Liver (tissue), 7 donors: ENCODE measurements at regions not wholly inside any gene's neighbourhood (a gene's known extent, or its start where the extent isn't known, plus 50 kb on each side); places are given as distances from the start of the nearest gene placed in this dataset.

Source experiments
- DNase-seq: peaks from one replicate; pipeline ENCODE4 v3.0.0-alpha.2; 2017; ENCODE audit warnings: low spot score
- H3K27ac ChIP-seq, 2 donors: one replicate each; pipeline ENCODE4 v1.7.0; 2013; ENCODE audit warnings: inconsistent platforms in 2 of 2, low read length in 2 of 2, control low read depth in 1 of 2, low read depth in 1 of 2, mild to moderate bottlenecking in 1 of 2
- H3K27me3 ChIP-seq, 4 donors: one replicate each; pipeline versions ENCODE4 v1.6.1 to v1.7.0; 2013; ENCODE audit warnings: low read length in 3 of 4, inconsistent platforms in 1 of 4, mild to moderate bottlenecking in 1 of 4, moderate library complexity in 1 of 4; ENCODE audit not compliant: control insufficient read depth in 4 of 4, insufficient read depth in 4 of 4
- H3K36me3 ChIP-seq, 4 donors: one replicate each; pipeline versions ENCODE4 v1.6.1 to v1.7.0; 2013; ENCODE audit warnings: low read length in 3 of 4, mild to moderate bottlenecking in 3 of 4, low read depth in 1 of 4, moderate library complexity in 1 of 4; ENCODE audit not compliant: control insufficient read depth in 4 of 4, insufficient read depth in 3 of 4
- H3K4me1 ChIP-seq, 4 donors: one replicate each; pipeline versions ENCODE4 v1.6.1 to v1.7.0; 2013; ENCODE audit warnings: low read length in 3 of 4, mild to moderate bottlenecking in 3 of 4, moderate library complexity in 1 of 4; ENCODE audit not compliant: control insufficient read depth in 4 of 4, insufficient read depth in 4 of 4
- H3K4me3 ChIP-seq, 3 donors: one replicate each; pipeline versions ENCODE4 v1.6.1 to v1.7.0; 2013; ENCODE audit warnings: low read length in 3 of 3, control low read depth in 1 of 3, low read depth in 1 of 3, mild to moderate bottlenecking in 1 of 3
- H3K9ac ChIP-seq, 2 donors: one replicate each; pipeline ENCODE4 v1.7.0; 2013; ENCODE audit warnings: low read length in 2 of 2, mild to moderate bottlenecking in 2 of 2, moderate library complexity in 2 of 2, control low read depth in 1 of 2, low read depth in 1 of 2
- H3K9me3 ChIP-seq, 4 donors: one replicate each; pipeline versions ENCODE4 v1.6.1 to v1.7.0; 2013; ENCODE audit warnings: low read length in 3 of 4; ENCODE audit not compliant: control insufficient read depth in 4 of 4
- FOXA2 ChIP-seq: IDR thresholded peaks from 2 replicates; pipeline ENCODE4 v1.6.1; 2016; ENCODE audit warnings: antibody characterized with exemption
- HNF4A ChIP-seq, 2 donors: conservative IDR thresholded peaks; 2 replicates each; pipeline ENCODE4 v1.6.1; 2016; ENCODE audit warnings: antibody characterized with exemption in 2 of 2, mild to moderate bottlenecking in 2 of 2
- HNF4G ChIP-seq: IDR thresholded peaks from 2 replicates; pipeline ENCODE4 v1.6.1; 2016; ENCODE audit warnings: antibody characterized with exemption
- NR2F2 ChIP-seq: IDR thresholded peaks from 2 replicates; pipeline ENCODE4 v1.6.1; 2016; ENCODE audit warnings: antibody characterized with exemption
- RAD21 ChIP-seq, 2 donors: IDR thresholded peaks; 2 replicates each; pipeline ENCODE4 v1.6.1; 2016; ENCODE audit warnings: antibody characterized with exemption in 2 of 2, mild to moderate bottlenecking in 2 of 2
- RXRA ChIP-seq, 2 donors: IDR thresholded peaks; 2 replicates each; pipeline ENCODE4 v1.6.1; 2017 to 2018; ENCODE audit warnings: antibody characterized with exemption in 2 of 2, mild to moderate bottlenecking in 1 of 2
- SP1 ChIP-seq: IDR thresholded peaks from 2 replicates; pipeline ENCODE4 v1.6.1; 2018; ENCODE audit warnings: antibody characterized with exemption, mild to moderate bottlenecking
- TAF1 ChIP-seq: conservative IDR thresholded peaks from 2 replicates; pipeline ENCODE4 v1.6.1; 2016; ENCODE audit warnings: antibody characterized with exemption, mild to moderate bottlenecking
- YY1 ChIP-seq: IDR thresholded peaks from 2 replicates; pipeline ENCODE4 v1.6.1; 2016; ENCODE audit warnings: antibody characterized with exemption, mild to moderate bottlenecking
- WGBS: extraction: QIAGEN DNeasy Blood & Tissue Kit; methylation state at CpG from one replicate; pipeline ENCODE4 v1.1.7; 2013; 5-methylcytosine and 5-hydroxymethylcytosine counted together
- TF ChIP-seq, protein P1 (sequence below): IDR thresholded peaks from 2 replicates; pipeline ENCODE4 v1.6.1; 2016; ENCODE audit warnings: antibody characterized with exemption
- TF ChIP-seq, protein P2 (sequence below): IDR thresholded peaks from 2 replicates; pipeline ENCODE4 v1.6.1; 2016; ENCODE audit warnings: antibody characterized with exemption, mild to moderate bottlenecking
- TF ChIP-seq, protein P3 (sequence below): IDR thresholded peaks from 2 replicates; pipeline ENCODE4 v1.6.1; 2016; ENCODE audit warnings: antibody characterized with exemption
- donor health status: healthy.
- donor health status: healthy.
- donor health status: healthy.
- donor health status: healthy.

DNA sequence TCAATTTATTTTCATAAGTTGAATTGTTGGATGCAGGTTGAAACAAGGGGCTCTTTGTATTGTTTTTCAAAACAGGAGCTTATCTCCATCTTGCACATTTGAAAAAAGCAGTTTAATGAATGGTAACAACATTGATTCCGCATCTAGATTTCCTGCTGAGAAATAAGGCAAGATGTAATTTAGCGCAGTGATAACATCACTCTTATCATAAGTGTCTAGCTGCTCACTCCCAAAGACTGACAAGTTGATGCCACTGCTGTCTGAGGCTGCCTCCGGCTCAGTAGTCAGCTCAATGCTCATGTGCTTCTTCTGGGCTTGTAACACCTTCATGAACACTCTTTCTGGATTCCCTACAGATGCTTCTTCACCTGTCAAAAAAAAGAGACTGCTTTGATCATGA, 92.4 kb downstream of the KPNA2 start:
- TF ChIP-seq FOXA2, result no peak
- TF ChIP-seq HNF4A (conservative IDR thresholded peaks at IDR 0.05), result no peak
- H3K9me3 ChIP-seq, result no peaks in the 10 kb centered on the region
- H3K4me3 ChIP-seq, result no peak overlapping the region
- no peak for DNase-seq
- H3K27ac ChIP-seq, result no peak overlapping the region
- peaks cover 0 to 17% (median 9%) of the 10 kb centered on the region in 4 donors for H3K36me3 ChIP-seq
- H3K4me1 ChIP-seq, result no peaks in the 10 kb centered on the region
- WGBS, result 98% methylated on average over 3 of the region's 3 CpGs
- no peaks in the 10 kb centered on the region for H3K27me3 ChIP-seq
- no peak overlapping the region for H3K9ac ChIP-seq

DNA sequence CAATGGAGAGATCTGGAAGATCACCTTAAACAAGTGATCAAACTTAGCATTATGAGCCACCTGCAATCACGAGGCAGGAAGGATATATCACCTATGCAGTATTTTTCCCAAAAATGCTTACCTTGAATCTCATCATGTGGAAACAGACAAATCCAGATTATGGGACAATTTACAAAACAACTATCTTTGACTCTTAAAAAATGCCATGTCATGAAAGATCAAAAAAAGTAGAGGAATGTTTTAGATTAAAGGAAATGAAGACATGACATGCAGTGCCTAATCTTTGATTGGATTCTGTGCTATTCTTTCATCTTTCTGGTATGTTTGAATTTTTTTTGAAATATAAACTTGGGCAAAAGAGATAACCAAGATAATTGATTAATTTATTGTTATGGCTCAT, 95.9 kb downstream of the KPNA2 start:
- WGBS, result 100% methylated on average over 1 of the region's 1 CpG
- Histone ChIP-seq H3K4me1 (no peaks in the 10 kb centered on the region), H3K36me3 (peaks cover 0 to 11% (median 4%) of the 10 kb centered on the region in 4 donors), H3K4me3 (no peak overlapping the region), H3K9me3 (no peaks in the 10 kb centered on the region), H3K27ac (no peak overlapping the region), H3K9ac (no peak overlapping the region), H3K27me3 (no peaks in the 10 kb centered on the region)
- DNase-seq, result no peak
- TF ChIP-seq RXRA (IDR thresholded peaks at IDR 0.05), result no peak
- TF ChIP-seq RAD21 (IDR thresholded peaks at IDR 0.05), result no peak
- TF ChIP-seq NR2F2, result no peak
- no peak for TF ChIP-seq YY1
- no peak for TF ChIP-seq HNF4G
- TF ChIP-seq, protein P1, sequence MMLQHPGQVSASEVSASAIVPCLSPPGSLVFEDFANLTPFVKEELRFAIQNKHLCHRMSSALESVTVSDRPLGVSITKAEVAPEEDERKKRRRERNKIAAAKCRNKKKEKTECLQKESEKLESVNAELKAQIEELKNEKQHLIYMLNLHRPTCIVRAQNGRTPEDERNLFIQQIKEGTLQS, result no peak
- TF ChIP-seq TAF1, result no peak
- TF ChIP-seq, protein P2, sequence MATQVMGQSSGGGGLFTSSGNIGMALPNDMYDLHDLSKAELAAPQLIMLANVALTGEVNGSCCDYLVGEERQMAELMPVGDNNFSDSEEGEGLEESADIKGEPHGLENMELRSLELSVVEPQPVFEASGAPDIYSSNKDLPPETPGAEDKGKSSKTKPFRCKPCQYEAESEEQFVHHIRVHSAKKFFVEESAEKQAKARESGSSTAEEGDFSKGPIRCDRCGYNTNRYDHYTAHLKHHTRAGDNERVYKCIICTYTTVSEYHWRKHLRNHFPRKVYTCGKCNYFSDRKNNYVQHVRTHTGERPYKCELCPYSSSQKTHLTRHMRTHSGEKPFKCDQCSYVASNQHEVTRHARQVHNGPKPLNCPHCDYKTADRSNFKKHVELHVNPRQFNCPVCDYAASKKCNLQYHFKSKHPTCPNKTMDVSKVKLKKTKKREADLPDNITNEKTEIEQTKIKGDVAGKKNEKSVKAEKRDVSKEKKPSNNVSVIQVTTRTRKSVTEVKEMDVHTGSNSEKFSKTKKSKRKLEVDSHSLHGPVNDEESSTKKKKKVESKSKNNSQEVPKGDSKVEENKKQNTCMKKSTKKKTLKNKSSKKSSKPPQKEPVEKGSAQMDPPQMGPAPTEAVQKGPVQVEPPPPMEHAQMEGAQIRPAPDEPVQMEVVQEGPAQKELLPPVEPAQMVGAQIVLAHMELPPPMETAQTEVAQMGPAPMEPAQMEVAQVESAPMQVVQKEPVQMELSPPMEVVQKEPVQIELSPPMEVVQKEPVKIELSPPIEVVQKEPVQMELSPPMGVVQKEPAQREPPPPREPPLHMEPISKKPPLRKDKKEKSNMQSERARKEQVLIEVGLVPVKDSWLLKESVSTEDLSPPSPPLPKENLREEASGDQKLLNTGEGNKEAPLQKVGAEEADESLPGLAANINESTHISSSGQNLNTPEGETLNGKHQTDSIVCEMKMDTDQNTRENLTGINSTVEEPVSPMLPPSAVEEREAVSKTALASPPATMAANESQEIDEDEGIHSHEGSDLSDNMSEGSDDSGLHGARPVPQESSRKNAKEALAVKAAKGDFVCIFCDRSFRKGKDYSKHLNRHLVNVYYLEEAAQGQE, result no peak
- TF ChIP-seq SP1, result no peak
- TF ChIP-seq HNF4A (conservative IDR thresholded peaks at IDR 0.05), result no peak
- TF ChIP-seq, protein P3, sequence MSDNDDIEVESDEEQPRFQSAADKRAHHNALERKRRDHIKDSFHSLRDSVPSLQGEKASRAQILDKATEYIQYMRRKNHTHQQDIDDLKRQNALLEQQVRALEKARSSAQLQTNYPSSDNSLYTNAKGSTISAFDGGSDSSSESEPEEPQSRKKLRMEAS, result no peak
- TF ChIP-seq FOXA2, result no peak

DNA sequence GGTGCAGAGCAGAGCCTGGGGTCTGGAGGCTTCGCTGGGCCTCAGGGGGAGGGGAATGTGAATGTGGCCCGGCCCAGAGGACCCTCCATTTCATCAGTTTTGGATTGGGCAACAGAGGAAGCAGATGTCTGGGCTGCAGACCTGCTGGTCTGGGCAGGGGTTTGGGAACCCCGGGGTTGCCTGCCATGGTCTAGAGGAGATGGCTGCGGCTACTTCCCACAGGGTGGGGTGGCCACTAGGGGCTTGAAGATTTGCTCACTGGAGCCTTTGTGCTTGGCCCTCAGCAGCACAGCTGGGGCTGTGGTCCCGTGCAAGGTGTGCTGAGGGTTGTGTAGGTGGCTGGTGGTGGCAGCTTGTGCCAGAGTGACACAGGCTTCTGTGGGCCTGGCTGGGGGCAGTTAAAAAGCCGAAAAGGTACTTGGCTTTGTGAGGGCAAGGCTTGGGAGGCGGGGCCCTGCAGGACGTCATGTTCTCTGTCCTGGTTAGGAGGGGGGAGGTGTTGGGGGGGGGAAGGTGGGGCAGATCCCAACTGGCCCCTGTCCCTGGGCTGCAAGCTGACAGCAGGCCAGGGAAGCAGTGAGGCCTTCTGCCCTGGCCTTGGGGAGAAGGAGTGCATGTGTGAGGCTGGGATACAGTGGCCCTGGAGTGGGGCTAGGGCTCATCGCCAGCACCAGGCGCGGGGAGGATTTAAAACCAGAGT, 98.0 kb downstream of the KPNA2 start:
- H3K4me3 ChIP-seq, result no peak overlapping the region
- WGBS, result 86% methylated on average over 11 of the region's 11 CpGs
- TF ChIP-seq, protein P1, result no peak
- H3K36me3 ChIP-seq, result peaks cover 0 to 1% (median under 1%) of the 10 kb centered on the region in 4 donors
- H3K9ac ChIP-seq, result no peak overlapping the region
- no peak overlapping the region for H3K27ac ChIP-seq
- no peaks in the 10 kb centered on the region for H3K4me1 ChIP-seq
- H3K9me3 ChIP-seq, result no peaks in the 10 kb centered on the region
- no peak for DNase-seq
- no peaks in the 10 kb centered on the region for H3K27me3 ChIP-seq
